ENCODE measurements at regions not wholly inside any gene's neighbourhood (a gene's known extent, or its start where the extent isn't known, plus 50 kb on each side); places are given as distances from the start of the nearest gene placed in this dataset.

GRCh38 chr4:43271946-43272345 is 379.4 kb downstream of the GRXCR1 start:
- no peak for TF ChIP-seq CTCF (IDR thresholded peaks at IDR 0.05; ENCODE audit: insufficient read depth, low read depth, low read length)
- TF ChIP-seq EZH2 (IDR thresholded peaks at IDR 0.05; ENCODE audit: insufficient read depth, low read length), result no peak
